T-helper 1 cell treated with Interleukin-12 subunit alpha and Interleukin-12 subunit beta and Interleukin-4 antibody, amounts not matched to agents 30 ng/mL and 1 ng/mL, for 36 hours (primary cell): ENCODE measurements at regions not wholly inside any gene's neighbourhood (a gene's known extent, or its start where the extent isn't known, plus 50 kb on each side); places are given as distances from the start of the nearest gene placed in this dataset.

Experiments used
- intact Hi-C: fragments of 100-400 bp; cut with micrococcal nuclease; formaldehyde crosslinking; loops from one replicate; pipeline ENCODE4 v1.15.1; 2024

- intact Hi-C loops = loop anchor here (1.0 to 5.0 kb wide), 3 partner anchors 209 to 902 kb away; no protein-coding TSS in a partner anchor
These were observed 100.8 kb downstream of the PPM1A start for GRCh38 chr14:60349663-60350365.

GRCh38 chr14:60350366-60350720 lies 101.3 kb downstream of the PPM1A start:
- intact Hi-C loops = loop anchor here (1.0 to 5.0 kb wide), 3 partner anchors 209 to 902 kb away; no protein-coding TSS in a partner anchor

- intact Hi-C loops = loop anchor here (5.0 kb wide), 1 partner anchor 674 kb away; no protein-coding TSS in a partner anchor
These were observed 104.4 kb downstream of the PPM1A start for GRCh38 chr14:60353420-60353819.

GRCh38 chr14:60355768-60356167 lies 106.7 kb downstream of the PPM1A start:
- intact Hi-C loops = no loop called here

- intact Hi-C loops = no loop called here
These were observed 107.4 kb downstream of the PPM1A start for GRCh38 chr14:60356386-60356785.

- intact Hi-C loops = no loop called here
These were observed 108.0 kb downstream of the PPM1A start for GRCh38 chr14:60356906-60357550.

- intact Hi-C loops = no loop called here
These were observed 108.6 kb downstream of the PPM1A start for GRCh38 chr14:60357551-60358149.

- intact Hi-C loops = no loop called here
These were observed 114.3 kb downstream of the PPM1A start for GRCh38 chr14:60363275-60363674.

GRCh38 chr14:60363687-60364086 lies 114.7 kb downstream of the PPM1A start:
- intact Hi-C loops = no loop called here

- intact Hi-C loops = no loop called here
These were observed 104.0 kb downstream of the C14orf39 start for GRCh38 chr14:60381909-60382308.
